Ishikawa (cell line): ENCODE measurements at regions not wholly inside any gene's neighbourhood (a gene's known extent, or its start where the extent isn't known, plus 50 kb on each side); places are given as distances from the start of the nearest gene placed in this dataset.

Experiments
- CEBPB ChIP-seq: IDR thresholded peaks from 2 replicates; pipeline ENCODE4 v1.6.1; 2012
- CREB1 ChIP-seq: IDR thresholded peaks from 2 replicates; pipeline ENCODE4 v1.6.1; 2012; ENCODE audit warnings: low read depth
- EGR1 ChIP-seq: IDR thresholded peaks from 2 replicates; pipeline ENCODE4 v1.6.1; 2012
- EP300 ChIP-seq: IDR thresholded peaks from 2 replicates; pipeline ENCODE4 v1.6.1; 2012; ENCODE audit warnings: borderline replicate concordance
- FOXM1 ChIP-seq: IDR thresholded peaks from 2 replicates; pipeline ENCODE4 v1.6.1; 2012; ENCODE audit warnings: low read depth, borderline replicate concordance
- MAX ChIP-seq: IDR thresholded peaks from 2 replicates; pipeline ENCODE4 v1.6.1; 2012
- NFIC ChIP-seq: IDR thresholded peaks from 2 replicates; pipeline ENCODE4 v1.6.1; 2012
- RAD21 ChIP-seq: IDR thresholded peaks from 2 replicates; pipeline ENCODE4 v1.6.1; 2012; ENCODE audit warnings: low read depth
- REST ChIP-seq: IDR thresholded peaks from 2 replicates; pipeline ENCODE4 v1.6.1; 2012; ENCODE audit warnings: low read depth, mild to moderate bottlenecking
- TAF1 ChIP-seq: IDR thresholded peaks from 2 replicates; pipeline ENCODE4 v1.6.1; 2012; ENCODE audit warnings: low read depth, mild to moderate bottlenecking
- TCF12 ChIP-seq: IDR thresholded peaks from 2 replicates; pipeline ENCODE4 v1.6.1; 2012; ENCODE audit warnings: low read depth
- TEAD4 ChIP-seq: IDR thresholded peaks from 2 replicates; pipeline ENCODE4 v1.6.1; 2012
- USF1 ChIP-seq: IDR thresholded peaks from 2 replicates; pipeline ENCODE4 v1.6.1; 2012
- YY1 ChIP-seq: IDR thresholded peaks from 2 replicates; pipeline ENCODE4 v1.6.1; 2012; ENCODE audit warnings: low read depth
- ZBTB7A ChIP-seq: IDR thresholded peaks from 2 replicates; pipeline ENCODE4 v1.6.1; 2012; ENCODE audit warnings: low read depth

- no peak for TF ChIP-seq TCF12
- no peak for TF ChIP-seq CEBPB
- no peak for TF ChIP-seq RAD21
- no peak for TF ChIP-seq EP300
- TF ChIP-seq EGR1 = no peak
- no peak for TF ChIP-seq CREB1
- no peak for TF ChIP-seq TAF1
- TF ChIP-seq MAX = no peak
- TF ChIP-seq ZBTB7A = no peak
- TF ChIP-seq YY1 = no peak
These were observed 850.2 kb upstream of the SLIT2 start for GRCh38 chr4:19401301-19402080.

GRCh38 chr4:19400820-19401219, 850.9 kb upstream of the SLIT2 start:
- no peak for TF ChIP-seq YY1
- no peak for TF ChIP-seq FOXM1
- TF ChIP-seq EGR1 = no peak
- TF ChIP-seq REST = peak; percentile 68
- no peak for TF ChIP-seq RAD21
- no peak for TF ChIP-seq MAX
- no peak for TF ChIP-seq USF1
- TF ChIP-seq TEAD4 = no peak

- TF ChIP-seq REST (no peak), FOXM1 (no peak), NFIC (no peak), MAX (no peak), EP300 (no peak), RAD21 (no peak), TCF12 (no peak), TEAD4 (no peak), TAF1 (no peak), YY1 (no peak), USF1 (no peak), EGR1 (no peak)
These were observed 852.7 kb upstream of the SLIT2 start for GRCh38 chr4:19399001-19399400.

GRCh38 chr4:19386786-19387185, 864.9 kb upstream of the SLIT2 start:
- no peak for TF ChIP-seq MAX
- no peak for TF ChIP-seq FOXM1
- no peak for TF ChIP-seq NFIC
- TF ChIP-seq TEAD4 = no peak
- no peak for TF ChIP-seq REST
- no peak for TF ChIP-seq TCF12
- no peak for TF ChIP-seq RAD21
- no peak for TF ChIP-seq EGR1
- no peak for TF ChIP-seq CREB1
- no peak for TF ChIP-seq ZBTB7A
- TF ChIP-seq CEBPB = no peak
- no peak for TF ChIP-seq TAF1
- TF ChIP-seq YY1 = no peak
- no peak for TF ChIP-seq USF1
- TF ChIP-seq EP300 = no peak
